ENCODE measurements at regions not wholly inside any gene's neighbourhood (a gene's known extent, or its start where the extent isn't known, plus 50 kb on each side); places are given as distances from the start of the nearest gene placed in this dataset.
"Not testable (repeated sequence)": the region's sequence is repeated elsewhere in the genome, so short reads cannot be mapped to it uniquely, and the experiment has no call there.

- DNase-seq (ENCODE audit: low spot score) = no peak
Measured at GRCh38 chr9:117775591-117775990, 71.4 kb downstream of the TLR4 start.

- DNase-seq (ENCODE audit: low spot score) = no peak
Measured at GRCh38 chr9:117777823-117778222, 73.6 kb downstream of the TLR4 start.

- DNase-seq (ENCODE audit: low spot score) = no peak
Measured at GRCh38 chr9:117779760-117780159, 75.6 kb downstream of the TLR4 start.

GRCh38 chr9:117782931-117783788 lies 79.0 kb downstream of the TLR4 start:
- peak; percentile 54 for DNase-seq (ENCODE audit: low spot score)

- DNase-seq (ENCODE audit: low spot score) = no peak
Measured at GRCh38 chr9:117783828-117784227, 79.6 kb downstream of the TLR4 start.

GRCh38 chr9:117784996-117785395 lies 80.8 kb downstream of the TLR4 start:
- no peak for DNase-seq (ENCODE audit: low spot score)

- no peak for DNase-seq (ENCODE audit: low spot score)
Measured at GRCh38 chr9:117787746-117788145, 83.5 kb downstream of the TLR4 start.

GRCh38 chr9:117795271-117795670 lies 91.1 kb downstream of the TLR4 start:
- no peak for DNase-seq (ENCODE audit: low spot score)

GRCh38 chr9:117796681-117797080 lies 92.5 kb downstream of the TLR4 start:
- DNase-seq (ENCODE audit: low spot score) = no peak

GRCh38 chr9:117800389-117800788 lies 96.2 kb downstream of the TLR4 start:
- no peak for DNase-seq (ENCODE audit: low spot score)

GRCh38 chr9:117809751-117810150 lies 105.5 kb downstream of the TLR4 start:
- DNase-seq (ENCODE audit: low spot score) = no peak

GRCh38 chr9:117815315-117815714 lies 111.1 kb downstream of the TLR4 start:
- no peak for DNase-seq (ENCODE audit: low spot score)

- no peak for DNase-seq (ENCODE audit: low spot score)
Measured at GRCh38 chr9:117815948-117816347, 111.7 kb downstream of the TLR4 start.

- DNase-seq (ENCODE audit: low spot score) = no peak
Measured at GRCh38 chr9:117821954-117822353, 117.8 kb downstream of the TLR4 start.

- no peak for DNase-seq (ENCODE audit: low spot score)
Measured at GRCh38 chr9:117823576-117823975, 119.4 kb downstream of the TLR4 start.

- DNase-seq (ENCODE audit: low spot score) = no peak
Measured at GRCh38 chr9:117825609-117826347, 121.6 kb downstream of the TLR4 start.

GRCh38 chr9:117826837-117827236 lies 122.6 kb downstream of the TLR4 start:
- DNase-seq (ENCODE audit: low spot score) = no peak

GRCh38 chr9:117827456-117827855 lies 123.3 kb downstream of the TLR4 start:
- DNase-seq (ENCODE audit: low spot score) = no peak

GRCh38 chr9:117828466-117828865 lies 124.3 kb downstream of the TLR4 start:
- no peak for DNase-seq (ENCODE audit: low spot score)

GRCh38 chr9:117835798-117836197 lies 131.6 kb downstream of the TLR4 start:
- no peak for DNase-seq (ENCODE audit: low spot score)

GRCh38 chr9:117839862-117840261 lies 135.7 kb downstream of the TLR4 start:
- no peak for DNase-seq (ENCODE audit: low spot score)

- not testable (repeated sequence) for DNase-seq (ENCODE audit: low spot score)
Measured at GRCh38 chr9:117851836-117852461, 147.7 kb downstream of the TLR4 start.

- DNase-seq (ENCODE audit: low spot score) = no peak
Measured at GRCh38 chr9:117858561-117858960, 154.4 kb downstream of the TLR4 start.

Data from iPS-NIHi11 (cell line).